Astrocyte (in vitro differentiated cells and primary cell): ENCODE measurements at regions not wholly inside any gene's neighbourhood (a gene's known extent, or its start where the extent isn't known, plus 50 kb on each side); places are given as distances from the start of the nearest gene placed in this dataset.
A peak's percentile ranks its signal among the peaks of the same experiment; 100 is the strongest.

Experiments
- DNase-seq: peaks from one replicate; pipeline ENCODE4 v3.0.0-alpha.2; 2010; ENCODE audit warnings: low read depth
- FAIRE-seq: peaks from 2 replicates; lab custom pipeline; 2011; peaks lifted over from hg19 to GRCh38; lab: Jason Lieb, UNC
- H2AFZ ChIP-seq: 2 replicates; pipeline ENCODE4 v1.6.0; 2012; ENCODE audit warnings: low read depth, low read length, inconsistent platforms
- H3K27ac ChIP-seq: 2 replicates; pipeline ENCODE4 v1.5.1; 2011; ENCODE audit warnings: low read depth, low read length, inconsistent platforms
- H3K27me3 ChIP-seq: 2 replicates; pipeline ENCODE4 v1.6.0; 2011; ENCODE audit warnings: low read length, inconsistent platforms; ENCODE audit not compliant: insufficient read depth
- H3K36me3 ChIP-seq: 2 replicates; pipeline ENCODE4 v1.5.1; 2011; ENCODE audit warnings: low read length, inconsistent platforms; ENCODE audit not compliant: insufficient read depth
- H3K4me1 ChIP-seq: 2 replicates; pipeline ENCODE4 v1.5.1; 2011; ENCODE audit warnings: low read length, inconsistent platforms; ENCODE audit not compliant: insufficient read depth
- H3K4me2 ChIP-seq: 2 replicates; pipeline ENCODE4 v1.6.0; 2012; ENCODE audit warnings: low read length, inconsistent platforms
- H3K4me3 ChIP-seq: 2 replicates; pipeline ENCODE4 v1.5.1; 2011; ENCODE audit warnings: low read depth, mild to moderate bottlenecking, low read length, inconsistent platforms; ENCODE audit not compliant: insufficient read depth
- H3K79me2 ChIP-seq: 2 replicates; pipeline ENCODE4 v1.6.0; 2012; ENCODE audit warnings: mild to moderate bottlenecking, low read length, inconsistent platforms; ENCODE audit not compliant: insufficient read depth
- H3K9ac ChIP-seq: 2 replicates; pipeline ENCODE4 v1.6.0; 2012; ENCODE audit warnings: mild to moderate bottlenecking, low read length, inconsistent platforms
- H3K9me3 ChIP-seq: 2 replicates; pipeline ENCODE4 v1.5.1; 2012; ENCODE audit warnings: low read depth, mild to moderate bottlenecking, low read length, inconsistent platforms; ENCODE audit not compliant: insufficient read depth
- H4K20me1 ChIP-seq: 2 replicates; pipeline ENCODE4 v1.6.0; 2012; ENCODE audit warnings: low read length, inconsistent platforms; ENCODE audit not compliant: insufficient read depth
- H3K27ac Mint-ChIP-seq: one replicate; pipeline ENCODE4 v1.8.0; 2021; ENCODE audit warnings: mild to moderate bottlenecking, mixed read lengths; ENCODE audit not compliant: unreplicated experiment
- H3K27me3 Mint-ChIP-seq: one replicate; pipeline ENCODE4 v1.8.0; 2021; ENCODE audit warnings: low read depth, mixed read lengths; ENCODE audit not compliant: unreplicated experiment
- H3K36me3 Mint-ChIP-seq: one replicate; pipeline ENCODE4 v1.8.0; 2021; ENCODE audit warnings: low read depth, mixed read lengths; ENCODE audit not compliant: unreplicated experiment
- H3K4me1 Mint-ChIP-seq: one replicate; pipeline ENCODE4 v1.8.0; 2021; ENCODE audit warnings: low read depth, mixed read lengths; ENCODE audit not compliant: unreplicated experiment
- H3K4me3 Mint-ChIP-seq: one replicate; pipeline ENCODE4 v1.8.0; 2021; ENCODE audit warnings: mild to moderate bottlenecking, moderate library complexity, mixed read lengths; ENCODE audit not compliant: unreplicated experiment
- H3K9me3 Mint-ChIP-seq: one replicate; pipeline ENCODE4 v1.8.0; 2021; ENCODE audit warnings: mild to moderate bottlenecking, mixed read lengths; ENCODE audit not compliant: unreplicated experiment
- CTCF ChIP-seq: IDR thresholded peaks from 2 replicates; pipeline ENCODE4 v1.5.1; 2011; ENCODE audit warnings: low read depth, mild to moderate bottlenecking, inconsistent platforms, low read length, moderate library complexity; ENCODE audit not compliant: insufficient read depth
- EZH2 ChIP-seq: IDR thresholded peaks from 2 replicates; pipeline ENCODE4 v1.6.1; 2012; ENCODE audit warnings: mild to moderate bottlenecking, low read length, inconsistent platforms; ENCODE audit not compliant: insufficient read depth

GRCh38 chr4:12692815-12693214 is 791.3 kb downstream of the RAB28 start:
- Histone ChIP-seq H2AFZ (no peak overlapping the region), H3K27ac (no peak overlapping the region), H3K36me3 (no peaks in the 10 kb centered on the region), H3K4me2 (peak overlapping the region; percentile 9), H3K9ac (no peak overlapping the region), H3K27me3 (no peaks in the 10 kb centered on the region), H3K4me1 (no peaks in the 10 kb centered on the region), H4K20me1 (no peaks in the 10 kb centered on the region), H3K9me3 (peaks cover 3% of the 10 kb centered on the region), H3K79me2 (no peaks in the 10 kb centered on the region), H3K4me3 (no peak overlapping the region)
- H3K4me1 Mint-ChIP-seq: peaks cover 25% of the 10 kb centered on the region
- H3K4me3 Mint-ChIP-seq: no peak overlapping the region
- peaks cover 2% of the 10 kb centered on the region for H3K27me3 Mint-ChIP-seq
- peak; percentile 8 for DNase-seq
- TF ChIP-seq EZH2 (no peak), CTCF (no peak)
- peak overlapping the region; percentile 90 for H3K27ac Mint-ChIP-seq
- H3K36me3 Mint-ChIP-seq: peaks cover 3% of the 10 kb centered on the region
- H3K9me3 Mint-ChIP-seq: no peaks in the 10 kb centered on the region
- FAIRE-seq: no peak

GRCh38 chr4:12691168-12691567 is 793.0 kb downstream of the RAB28 start:
- Histone ChIP-seq H3K4me3 (no peak overlapping the region), H2AFZ (no peak overlapping the region), H3K9ac (no peak overlapping the region), H3K27ac (no peak overlapping the region), H3K4me1 (no peaks in the 10 kb centered on the region), H3K9me3 (peaks cover 3% of the 10 kb centered on the region), H3K79me2 (no peaks in the 10 kb centered on the region), H3K4me2 (no peak overlapping the region), H3K27me3 (no peaks in the 10 kb centered on the region), H3K36me3 (no peaks in the 10 kb centered on the region), H4K20me1 (no peaks in the 10 kb centered on the region)
- peaks cover 3% of the 10 kb centered on the region for H3K36me3 Mint-ChIP-seq
- no peak for TF ChIP-seq EZH2
- TF ChIP-seq CTCF: no peak
- H3K9me3 Mint-ChIP-seq: no peaks in the 10 kb centered on the region
- H3K27me3 Mint-ChIP-seq: peaks cover 2% of the 10 kb centered on the region
- peaks cover 25% of the 10 kb centered on the region for H3K4me1 Mint-ChIP-seq
- DNase-seq (no peak), FAIRE-seq (no peak)
- no peak overlapping the region for H3K4me3 Mint-ChIP-seq
- H3K27ac Mint-ChIP-seq: no peak overlapping the region

GRCh38 chr4:12689457-12689856 is 794.7 kb downstream of the RAB28 start:
- Histone ChIP-seq H3K27ac (no peak overlapping the region), H3K36me3 (no peaks in the 10 kb centered on the region), H3K9me3 (no peaks in the 10 kb centered on the region), H3K79me2 (no peaks in the 10 kb centered on the region), H3K4me1 (no peaks in the 10 kb centered on the region), H3K4me3 (no peak overlapping the region), H3K9ac (no peak overlapping the region), H3K27me3 (no peaks in the 10 kb centered on the region), H3K4me2 (no peak overlapping the region), H2AFZ (no peak overlapping the region), H4K20me1 (no peaks in the 10 kb centered on the region)
- H3K4me1 Mint-ChIP-seq: peaks cover 25% of the 10 kb centered on the region
- no peak overlapping the region for H3K27ac Mint-ChIP-seq
- DNase-seq (no peak), FAIRE-seq (no peak)
- H3K4me3 Mint-ChIP-seq: no peak overlapping the region
- H3K27me3 Mint-ChIP-seq: no peaks in the 10 kb centered on the region
- TF ChIP-seq EZH2 (no peak), CTCF (no peak)
- no peaks in the 10 kb centered on the region for H3K9me3 Mint-ChIP-seq
- H3K36me3 Mint-ChIP-seq: no peaks in the 10 kb centered on the region
